Activated T-helper 1 cell treated with anti-CD3 and anti-CD28 coated beads, Interleukin-12 subunit alpha, Interleukin-12 subunit beta, Interleukin-2, Interleukin-4 antibody, amounts not matched to agents 30 ng/mL and 10 ng/mL and 1 ng/mL, durations not matched to agents 14 hours and 24 hours and 36 hours (primary cell): ENCODE measurements at regions not wholly inside any gene's neighbourhood (a gene's known extent, or its start where the extent isn't known, plus 50 kb on each side); places are given as distances from the start of the nearest gene placed in this dataset.
A peak's percentile ranks its signal among the peaks of the same experiment; 100 is the strongest.

ENCODE experiments used
- DNase-seq: peaks from one replicate; pipeline ENCODE4 v3.0.0; 2021; ENCODE audit warnings: low spot score
- H3K27ac Mint-ChIP-seq: one replicate; pipeline ENCODE4 v1.8.0; 2021; ENCODE audit warnings: mild to moderate bottlenecking, mixed read lengths
- H3K27me3 Mint-ChIP-seq: one replicate; pipeline ENCODE4 v1.8.0; 2022; ENCODE audit warnings: mild to moderate bottlenecking, moderate library complexity, mixed read lengths; ENCODE audit not compliant: insufficient read depth
- H3K36me3 Mint-ChIP-seq: one replicate; pipeline ENCODE4 v1.8.0; 2021; ENCODE audit warnings: low read depth, mixed read lengths
- H3K4me1 Mint-ChIP-seq: one replicate; pipeline ENCODE4 v1.8.0; 2021; ENCODE audit warnings: low read depth, mixed read lengths
- H3K4me3 Mint-ChIP-seq: one replicate; pipeline ENCODE4 v1.8.0; 2021; ENCODE audit warnings: mild to moderate bottlenecking, moderate library complexity, mixed read lengths
- H3K9me3 Mint-ChIP-seq: one replicate; pipeline ENCODE4 v1.8.0; 2021; ENCODE audit warnings: mixed read lengths
- intact Hi-C: fragments of 100-400 bp; cut with micrococcal nuclease; formaldehyde crosslinking; loops from one replicate; pipeline ENCODE4 v1.15.1; 2024

- H3K4me3 Mint-ChIP-seq: peak overlapping the region; percentile 56
- no peak for DNase-seq
Measured at GRCh38 chr3:18656866-18657265, 231.7 kb upstream of the SATB1 start.

DNA sequence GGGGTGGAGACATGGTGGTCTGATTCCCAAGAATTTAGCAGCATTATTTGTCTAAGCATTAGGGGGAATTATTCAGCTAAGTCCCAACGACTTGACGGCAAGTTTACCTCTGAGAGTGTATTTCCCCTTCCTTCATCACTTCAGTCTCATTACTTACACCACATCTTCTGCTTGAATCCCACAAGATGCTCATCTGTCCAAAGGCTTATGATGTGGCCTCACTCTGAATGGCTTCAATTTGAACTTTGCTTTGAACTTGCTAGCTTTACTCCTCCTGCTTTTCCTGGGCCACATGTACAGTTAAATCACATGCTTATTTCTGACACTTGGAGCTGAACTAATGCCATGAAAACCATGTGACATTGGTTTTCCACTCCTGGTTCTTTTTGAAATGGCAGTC lies 231.3 kb upstream of the SATB1 start:
- Mint-ChIP-seq H3K4me3 (peak overlapping the region; percentile 56), H3K36me3 (peaks cover 22% of the 10 kb centered on the region), H3K9me3 (peaks cover 11% of the 10 kb centered on the region), H3K27me3 (no peaks in the 10 kb centered on the region), H3K4me1 (peaks cover 89% of the 10 kb centered on the region), H3K27ac (peak overlapping the region; percentile 81)
- intact Hi-C loops: no loop called here
- no peak for DNase-seq

More at GRCh38 chr3:18656866-18657265, 231.7 kb upstream of the SATB1 start:
- no peaks in the 10 kb centered on the region for H3K27me3 Mint-ChIP-seq
- intact Hi-C loops: no loop called here
- H3K36me3 Mint-ChIP-seq: peaks cover 23% of the 10 kb centered on the region
- peak overlapping the region; percentile 81 for H3K27ac Mint-ChIP-seq
- H3K9me3 Mint-ChIP-seq: peaks cover 15% of the 10 kb centered on the region
- peaks cover 89% of the 10 kb centered on the region for H3K4me1 Mint-ChIP-seq

- intact Hi-C loops: no loop called here
- H3K27me3 Mint-ChIP-seq: no peaks in the 10 kb centered on the region
- no peak overlapping the region for H3K27ac Mint-ChIP-seq
Measured at GRCh38 chr3:18655827-18656226, 230.7 kb upstream of the SATB1 start.

DNA sequence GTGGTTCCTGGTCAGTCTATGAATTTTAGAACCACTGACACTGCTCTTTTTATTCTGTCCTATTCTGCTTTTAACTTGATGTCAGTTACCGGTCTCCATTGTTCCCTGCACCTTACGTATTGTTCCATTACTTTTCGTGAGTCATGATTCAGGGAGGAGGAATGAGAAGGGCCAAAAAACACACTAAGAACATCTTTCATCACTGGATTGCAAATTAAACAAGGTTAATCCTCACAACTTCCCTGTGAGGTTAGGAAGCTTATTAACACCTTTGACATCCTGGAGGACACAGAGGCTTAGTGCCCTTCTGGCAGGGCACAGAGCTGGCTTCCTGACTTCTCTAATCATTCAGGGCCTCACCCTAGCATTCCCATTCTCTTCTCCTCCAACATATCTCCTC lies 227.6 kb upstream of the SATB1 start:
- Mint-ChIP-seq H3K27ac (peak overlapping the region; percentile 16), H3K36me3 (peaks cover 17% of the 10 kb centered on the region), H3K4me1 (peaks cover 91% of the 10 kb centered on the region), H3K4me3 (no peak overlapping the region), H3K27me3 (no peaks in the 10 kb centered on the region), H3K9me3 (peaks cover 4% of the 10 kb centered on the region)
- no peak for DNase-seq
- intact Hi-C loops: no loop called here

More at GRCh38 chr3:18655827-18656226, 230.7 kb upstream of the SATB1 start:
- Mint-ChIP-seq H3K36me3 (peaks cover 17% of the 10 kb centered on the region), H3K9me3 (peaks cover 5% of the 10 kb centered on the region), H3K4me1 (peaks cover 89% of the 10 kb centered on the region), H3K4me3 (no peak overlapping the region)
- DNase-seq: no peak

- Mint-ChIP-seq H3K9me3 (peaks cover 17% of the 10 kb centered on the region), H3K4me1 (peaks cover 91% of the 10 kb centered on the region), H3K27me3 (no peaks in the 10 kb centered on the region), H3K4me3 (peak overlapping the region; percentile 15), H3K36me3 (peaks cover 26% of the 10 kb centered on the region), H3K27ac (peak overlapping the region; percentile 94)
- no peak for DNase-seq
- intact Hi-C loops: loop anchor here (1.0 kb wide), 1 partner anchor 29 kb away; no protein-coding TSS in a partner anchor
Measured at GRCh38 chr3:18650731-18651130, 225.6 kb upstream of the SATB1 start.

GRCh38 chr3:18649666-18650363 lies 224.7 kb upstream of the SATB1 start:
- DNase-seq: peak; percentile 70
- H3K9me3 Mint-ChIP-seq: peaks cover 24% of the 10 kb centered on the region
- no peaks in the 10 kb centered on the region for H3K27me3 Mint-ChIP-seq
- peaks cover 94% of the 10 kb centered on the region for H3K4me1 Mint-ChIP-seq
- peaks cover 31% of the 10 kb centered on the region for H3K36me3 Mint-ChIP-seq
- H3K4me3 Mint-ChIP-seq: peak overlapping the region; percentile 59
- intact Hi-C loops: loop anchor here (1.0 to 5.0 kb wide), 8 partner anchors 10 to 337 kb away; no protein-coding TSS in a partner anchor
- peak overlapping the region; percentile 94 for H3K27ac Mint-ChIP-seq

GRCh38 chr3:18648868-18649462 lies 223.8 kb upstream of the SATB1 start:
- intact Hi-C loops: loop anchor here (1.0 to 5.0 kb wide), 7 partner anchors 11 to 338 kb away; no protein-coding TSS in a partner anchor

GRCh38 chr3:18648159-18648558 lies 223.0 kb upstream of the SATB1 start:
- H3K27me3 Mint-ChIP-seq: no peaks in the 10 kb centered on the region
- no peak overlapping the region for H3K4me3 Mint-ChIP-seq
- peaks cover 36% of the 10 kb centered on the region for H3K36me3 Mint-ChIP-seq
- H3K9me3 Mint-ChIP-seq: peaks cover 31% of the 10 kb centered on the region
- DNase-seq: no peak
- intact Hi-C loops: loop anchor here (5.0 kb wide), 1 partner anchor 339 kb away; no protein-coding TSS in a partner anchor
- peaks cover 96% of the 10 kb centered on the region for H3K4me1 Mint-ChIP-seq
- H3K27ac Mint-ChIP-seq: peak overlapping the region; percentile 94

More at GRCh38 chr3:18648868-18649462, 223.8 kb upstream of the SATB1 start:
- peaks cover 35% of the 10 kb centered on the region for H3K36me3 Mint-ChIP-seq
- no peak overlapping the region for H3K4me3 Mint-ChIP-seq
- H3K4me1 Mint-ChIP-seq: peaks cover 95% of the 10 kb centered on the region
- H3K27ac Mint-ChIP-seq: peak overlapping the region; percentile 94
- peaks cover 27% of the 10 kb centered on the region for H3K9me3 Mint-ChIP-seq
- H3K27me3 Mint-ChIP-seq: no peaks in the 10 kb centered on the region
- DNase-seq: no peak

DNA sequence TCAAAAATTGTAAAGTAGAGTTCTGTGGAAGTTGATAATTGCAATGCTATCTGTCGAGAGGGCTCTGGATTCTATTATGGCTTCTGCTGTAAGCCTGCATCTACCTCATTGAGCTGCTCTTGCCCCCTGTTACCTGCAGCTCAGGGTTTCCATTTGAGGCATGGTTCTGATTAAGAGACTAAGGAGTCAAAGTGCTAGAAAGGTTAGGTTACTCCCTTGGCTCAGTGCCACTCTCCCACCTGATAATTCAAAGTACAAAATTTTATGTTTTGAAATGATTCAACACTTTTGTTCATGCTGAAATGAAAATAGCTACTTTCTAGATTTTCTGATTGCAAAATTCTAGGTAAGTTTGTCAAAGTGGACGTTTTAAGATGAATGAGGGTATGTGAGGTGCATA lies 220.5 kb upstream of the SATB1 start:
- peaks cover 54% of the 10 kb centered on the region for H3K9me3 Mint-ChIP-seq
- H3K4me1 Mint-ChIP-seq: peaks cover 80% of the 10 kb centered on the region
- no peak for DNase-seq
- intact Hi-C loops: loop anchor here (1.0 to 5.0 kb wide), 3 partner anchors 34 to 342 kb away; no protein-coding TSS in a partner anchor
- peaks cover 44% of the 10 kb centered on the region for H3K36me3 Mint-ChIP-seq
- peak overlapping the region; percentile 69 for H3K27ac Mint-ChIP-seq
- no peaks in the 10 kb centered on the region for H3K27me3 Mint-ChIP-seq
- H3K4me3 Mint-ChIP-seq: peak overlapping the region; percentile 8

- Mint-ChIP-seq H3K36me3 (peaks cover 49% of the 10 kb centered on the region), H3K27ac (peak overlapping the region; percentile 57), H3K4me3 (no peak overlapping the region), H3K27me3 (no peaks in the 10 kb centered on the region), H3K4me1 (peaks cover 68% of the 10 kb centered on the region), H3K9me3 (peaks cover 61% of the 10 kb centered on the region)
- DNase-seq: no peak
- intact Hi-C loops: no loop called here
Measured at GRCh38 chr3:18643281-18643680, 218.1 kb upstream of the SATB1 start.

DNA sequence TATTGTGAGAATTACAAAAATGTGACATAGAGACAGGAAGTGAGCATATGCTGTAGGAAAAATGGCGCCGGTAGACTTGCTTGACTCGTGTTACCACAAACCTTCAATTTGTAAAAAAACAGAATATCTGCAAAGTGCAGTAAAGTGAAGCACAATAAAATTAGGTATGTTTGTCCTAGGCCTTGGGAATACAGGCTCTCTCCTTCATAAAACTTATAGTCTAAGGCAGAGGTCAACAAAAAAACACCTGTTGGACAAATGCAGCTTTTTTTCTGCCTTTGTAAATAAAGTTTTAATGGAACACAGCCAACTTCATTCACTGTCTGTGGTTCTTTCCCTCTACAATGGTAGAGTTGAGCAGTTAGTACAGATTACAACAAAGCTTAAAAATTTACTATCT lies 216.8 kb upstream of the SATB1 start:
- Mint-ChIP-seq H3K4me3 (no peak overlapping the region), H3K27me3 (no peaks in the 10 kb centered on the region), H3K9me3 (peaks cover 65% of the 10 kb centered on the region), H3K4me1 (peaks cover 54% of the 10 kb centered on the region), H3K36me3 (peaks cover 53% of the 10 kb centered on the region), H3K27ac (no peak overlapping the region)
- DNase-seq: no peak
- intact Hi-C loops: no loop called here

- no peak overlapping the region for H3K27ac Mint-ChIP-seq
- H3K4me3 Mint-ChIP-seq: no peak overlapping the region
- peaks cover 21% of the 10 kb centered on the region for H3K9me3 Mint-ChIP-seq
- intact Hi-C loops: no loop called here
- H3K27me3 Mint-ChIP-seq: no peaks in the 10 kb centered on the region
- H3K36me3 Mint-ChIP-seq: peaks cover 16% of the 10 kb centered on the region
- DNase-seq: no peak
- peaks cover 16% of the 10 kb centered on the region for H3K4me1 Mint-ChIP-seq
Measured at GRCh38 chr3:18635215-18635614, 210.1 kb upstream of the SATB1 start.

GRCh38 chr3:18634461-18634860 lies 209.3 kb upstream of the SATB1 start:
- Mint-ChIP-seq H3K9me3 (peaks cover 19% of the 10 kb centered on the region), H3K4me3 (no peak overlapping the region), H3K4me1 (peaks cover 11% of the 10 kb centered on the region), H3K27ac (no peak overlapping the region), H3K27me3 (no peaks in the 10 kb centered on the region), H3K36me3 (peaks cover 13% of the 10 kb centered on the region)
- intact Hi-C loops: no loop called here
- DNase-seq: no peak
